ENCODE measurements at regions not wholly inside any gene's neighbourhood (a gene's known extent, or its start where the extent isn't known, plus 50 kb on each side); places are given as distances from the start of the nearest gene placed in this dataset.
A peak's percentile ranks its signal among the peaks of the same experiment; 100 is the strongest.
"Not testable (repeated sequence)": the region's sequence is repeated elsewhere in the genome, so short reads cannot be mapped to it uniquely, and the experiment has no call there.

GRCh38 chr12:62164036-62164435 lies 96.2 kb upstream of the USP15 start:
- no peak for DNase-seq

- no peak for DNase-seq
Observed at GRCh38 chr12:62166525-62166924, 93.7 kb upstream of the USP15 start.

- DNase-seq, result no peak
Observed at GRCh38 chr12:62168411-62168810, 91.8 kb upstream of the USP15 start.

- no peak for DNase-seq
Observed at GRCh38 chr12:62170241-62170640, 90.0 kb upstream of the USP15 start.

GRCh38 chr12:62190689-62191490 lies 69.3 kb upstream of the USP15 start:
- no peak for DNase-seq

GRCh38 chr12:62191491-62192179 lies 68.6 kb upstream of the USP15 start:
- DNase-seq, result no peak

- DNase-seq, result peak; percentile 56
Observed at GRCh38 chr12:62192180-62192902, 67.9 kb upstream of the USP15 start.

- no peak for DNase-seq
Observed at GRCh38 chr12:62192903-62193250, 67.3 kb upstream of the USP15 start.

GRCh38 chr12:62194031-62194430 lies 66.2 kb upstream of the USP15 start:
- DNase-seq, result no peak

- no peak for DNase-seq
Observed at GRCh38 chr12:62194616-62195015, 65.6 kb upstream of the USP15 start.

GRCh38 chr12:62196146-62196545 lies 64.1 kb upstream of the USP15 start:
- DNase-seq, result no peak

GRCh38 chr12:62202861-62203260 lies 57.3 kb upstream of the USP15 start:
- not testable (repeated sequence) for DNase-seq

- DNase-seq, result no peak
Observed at GRCh38 chr12:62205346-62205745, 54.9 kb upstream of the USP15 start.

- DNase-seq, result no peak
Observed at GRCh38 chr12:62207248-62207647, 53.0 kb upstream of the USP15 start.

Data from NCI-H1105 (cell line).